ENCODE measurements at regions not wholly inside any gene's neighbourhood (a gene's known extent, or its start where the extent isn't known, plus 50 kb on each side); places are given as distances from the start of the nearest gene placed in this dataset.

GRCh38 chr1:3986686-3987218, 86.7 kb upstream of the C1orf174 start:
- no peak overlapping the region for H3K4me3 ChIP-seq
- no peaks in the 10 kb centered on the region for H3K36me3 ChIP-seq
- peaks cover 0 to 38% (median 7%) of the 10 kb centered on the region in 3 donors for H3K27me3 ChIP-seq
- DNase-seq = no peak
- TF ChIP-seq EP300 (IDR thresholded peaks at IDR 0.05) (no peak), POLR2A (IDR thresholded peaks at IDR 0.05) (no peak), POLR2AphosphoS5 (IDR thresholded peaks at IDR 0.05) (no peak), CTCF (IDR thresholded peaks at IDR 0.05) (no peak)
- no peaks in the 10 kb centered on the region for H3K4me1 ChIP-seq
- intact Hi-C loops (cut with DNase I; ENCODE audit: low total_unique reads) = no loop called here
- H3K27ac ChIP-seq = no peak overlapping the region
- peaks cover 0 to 8% (median 2%) of the 10 kb centered on the region in 4 donors for H3K9me3 ChIP-seq
- WGBS, 5 donors = 70 to 77% (median 74%) methylated on average over 12 to 13 of the region's 13 CpGs

GRCh38 chr1:3987669-3988235, 87.7 kb upstream of the C1orf174 start:
- no peaks in the 10 kb centered on the region for H3K36me3 ChIP-seq
- H3K4me3 ChIP-seq = no peak overlapping the region
- TF ChIP-seq POLR2A (IDR thresholded peaks at IDR 0.05) = no peak
- TF ChIP-seq EP300 (IDR thresholded peaks at IDR 0.05) = no peak
- no peak for TF ChIP-seq CTCF (IDR thresholded peaks at IDR 0.05)
- no peak for TF ChIP-seq POLR2AphosphoS5 (IDR thresholded peaks at IDR 0.05)
- no peak for DNase-seq
- 27 to 67% (median 48%) methylated on average over 2 of the region's 2 CpGs for WGBS, 5 donors
- peaks cover 0 to 8% (median 2%) of the 10 kb centered on the region in 4 donors for H3K9me3 ChIP-seq
- H3K27me3 ChIP-seq = peaks cover 0 to 31% (median 0%) of the 10 kb centered on the region in 3 donors
- no peaks in the 10 kb centered on the region for H3K4me1 ChIP-seq
- no peak overlapping the region for H3K27ac ChIP-seq
- intact Hi-C loops (cut with DNase I; ENCODE audit: low total_unique reads) = no loop called here

- intact Hi-C loops (cut with DNase I; ENCODE audit: low total_unique reads) = no loop called here
- no peaks in the 10 kb centered on the region for H3K4me1 ChIP-seq
- H3K4me3 ChIP-seq = no peak overlapping the region
- TF ChIP-seq POLR2AphosphoS5 (IDR thresholded peaks at IDR 0.05) (no peak), POLR2A (IDR thresholded peaks at IDR 0.05) (no peak), CTCF (IDR thresholded peaks at IDR 0.05) (no peak), EP300 (IDR thresholded peaks at IDR 0.05) (no peak)
- no peak for DNase-seq
- H3K9me3 ChIP-seq = peaks cover 0 to 8% (median 2%) of the 10 kb centered on the region in 4 donors
- H3K36me3 ChIP-seq = no peaks in the 10 kb centered on the region
- WGBS, 5 donors = 82 to 88% (median 86%) methylated on average over 7 of the region's 7 CpGs
- peaks cover 0 to 30% (median 0%) of the 10 kb centered on the region in 3 donors for H3K27me3 ChIP-seq
- H3K27ac ChIP-seq = no peak overlapping the region
Observed at GRCh38 chr1:3988431-3988830, 88.4 kb upstream of the C1orf174 start.

- 90 to 97% (median 95%) methylated on average over 2 of the region's 2 CpGs for WGBS, 5 donors
- no peak for DNase-seq
- Histone ChIP-seq H3K27ac (no peak overlapping the region), H3K4me3 (no peak overlapping the region), H3K9me3 (peaks cover 0 to 8% (median 2%) of the 10 kb centered on the region in 4 donors), H3K27me3 (peaks cover 0 to 36% (median 0%) of the 10 kb centered on the region in 3 donors), H3K4me1 (no peaks in the 10 kb centered on the region), H3K36me3 (no peaks in the 10 kb centered on the region)
- no peak for TF ChIP-seq CTCF (IDR thresholded peaks at IDR 0.05)
- no peak for TF ChIP-seq EP300 (IDR thresholded peaks at IDR 0.05)
- TF ChIP-seq POLR2A (IDR thresholded peaks at IDR 0.05) = no peak
- TF ChIP-seq POLR2AphosphoS5 (IDR thresholded peaks at IDR 0.05) = no peak
- intact Hi-C loops (cut with DNase I; ENCODE audit: low total_unique reads) = no loop called here
Observed at GRCh38 chr1:3989465-3989864, 89.4 kb upstream of the C1orf174 start.
